GM18909 (cell line): ENCODE measurements at regions not wholly inside any gene's neighbourhood (a gene's known extent, or its start where the extent isn't known, plus 50 kb on each side); places are given as distances from the start of the nearest gene placed in this dataset.
"Not testable (repeated sequence)": the region's sequence is repeated elsewhere in the genome, so short reads cannot be mapped to it uniquely, and the experiment has no call there.

Source experiments
- ATAC-seq: cut with Tn5 transposase; IDR thresholded peaks from one replicate; pipeline ENCODE4 v1.9.1; 2021; ENCODE audit warnings: mild to moderate bottlenecking; ENCODE audit not compliant: unreplicated experiment, poor library complexity

GRCh38 chr2:105545730-105546627 lies 147.1 kb upstream of the FHL2 start:
- ATAC-seq: peak; percentile 56

- no peak for ATAC-seq
Observed at GRCh38 chr2:105544591-105545377, 145.9 kb upstream of the FHL2 start.

GRCh38 chr2:105541189-105542050 lies 142.6 kb upstream of the FHL2 start:
- ATAC-seq: no peak

- no peak for ATAC-seq
Observed at GRCh38 chr2:105540642-105541041, 141.8 kb upstream of the FHL2 start.

GRCh38 chr2:105539331-105539730 lies 140.5 kb upstream of the FHL2 start:
- ATAC-seq: no peak

- ATAC-seq: no peak
Observed at GRCh38 chr2:105538840-105539239, 140.0 kb upstream of the FHL2 start.

- no peak for ATAC-seq
Observed at GRCh38 chr2:105537920-105538319, 139.1 kb upstream of the FHL2 start.

- no peak for ATAC-seq
Observed at GRCh38 chr2:105537466-105537865, 138.6 kb upstream of the FHL2 start.

GRCh38 chr2:105536175-105536574 lies 137.3 kb upstream of the FHL2 start:
- no peak for ATAC-seq

- not testable (repeated sequence) for ATAC-seq
Observed at GRCh38 chr2:105529258-105529657, 130.4 kb upstream of the FHL2 start.

GRCh38 chr2:105526000-105526925 lies 127.4 kb upstream of the FHL2 start:
- ATAC-seq: no peak

GRCh38 chr2:105525201-105525600 lies 126.3 kb upstream of the FHL2 start:
- ATAC-seq: no peak

GRCh38 chr2:105522645-105523044 lies 123.8 kb upstream of the FHL2 start:
- no peak for ATAC-seq

- no peak for ATAC-seq
Observed at GRCh38 chr2:105521616-105522015, 122.8 kb upstream of the FHL2 start.

- ATAC-seq: no peak
Observed at GRCh38 chr2:105521176-105521575, 122.3 kb upstream of the FHL2 start.

GRCh38 chr2:105519516-105519915 lies 120.7 kb upstream of the FHL2 start:
- no peak for ATAC-seq

GRCh38 chr2:105518897-105519296 lies 120.0 kb upstream of the FHL2 start:
- no peak for ATAC-seq

- no peak for ATAC-seq
Observed at GRCh38 chr2:105517814-105518705, 119.2 kb upstream of the FHL2 start.
